WTC11 (cell line): ENCODE measurements at regions not wholly inside any gene's neighbourhood (a gene's known extent, or its start where the extent isn't known, plus 50 kb on each side); places are given as distances from the start of the nearest gene placed in this dataset.

Experiments used
- ATAC-seq: fragments of 200-7000 bp; cut with Tn5 transposase; 2 replicates; pipeline ENCODE4 v1.10.0; 2021; ENCODE audit warnings: mild to moderate bottlenecking, moderate library complexity
- CTCF ChIA-PET: fragments of 300-600 bp; sonication (Branson Sonifier 250); formaldehyde crosslinking; loops from one replicate; lab custom pipeline; 2021; ENCODE audit warnings: antibody characterized with exemption; lab: Charles Lee
- POLR2A ChIA-PET: fragments of 350-600 bp; sonication (Branson Sonifier 250); formaldehyde crosslinking; loops from one replicate; lab custom pipeline; 2021; ENCODE audit warnings: antibody characterized with exemption; lab: Charles Lee
- DNase-seq: peaks from one replicate; pipeline ENCODE4 v3.0.0; 2021; ENCODE audit warnings: low spot score
- H3K27ac Mint-ChIP-seq: 2 replicates; pipeline ENCODE4 v1.8.0; 2021; ENCODE audit warnings: mixed read lengths
- H3K27me3 Mint-ChIP-seq: 2 replicates; pipeline ENCODE4 v1.8.0; 2021; ENCODE audit warnings: low read depth, mild to moderate bottlenecking, moderate library complexity, mixed read lengths
- H3K36me3 Mint-ChIP-seq: 2 replicates; pipeline ENCODE4 v1.8.0; 2021; ENCODE audit warnings: mixed read lengths
- H3K4me1 Mint-ChIP-seq: 2 replicates; pipeline ENCODE4 v1.8.0; 2022; ENCODE audit warnings: mixed read lengths
- H3K4me3 Mint-ChIP-seq: 2 replicates; pipeline ENCODE4 v1.8.0; 2021; ENCODE audit warnings: mild to moderate bottlenecking, moderate library complexity, mixed read lengths
- H3K9me3 Mint-ChIP-seq: 2 replicates; pipeline ENCODE4 v1.8.0; 2021; ENCODE audit warnings: mixed read lengths
- ATF1 ChIP-seq: sonication (generic); formaldehyde crosslinking; IDR thresholded peaks from 2 replicates; pipeline ENCODE4 v1.8.1; 2023; ENCODE audit warnings: mild to moderate bottlenecking, moderate library complexity, missing genetic modification reagents
- CBFB ChIP-seq: sonication (generic); formaldehyde crosslinking; IDR thresholded peaks from 2 replicates; pipeline ENCODE4 v1.8.1; 2022; ENCODE audit warnings: mild to moderate bottlenecking, low read depth, missing genetic modification reagents
- CREM ChIP-seq: sonication (generic); formaldehyde crosslinking; IDR thresholded peaks from 2 replicates; pipeline ENCODE4 v1.8.1; 2022; ENCODE audit warnings: mild to moderate bottlenecking, missing genetic modification reagents, moderate library complexity
- EMX1 ChIP-seq: fragments of 250-450 bp; sonication (Bioruptor Pico); IDR thresholded peaks from 2 replicates; pipeline ENCODE4 v1.8.0; 2021; ENCODE audit warnings: mild to moderate bottlenecking
- ESRRA ChIP-seq: sonication (generic); formaldehyde crosslinking; IDR thresholded peaks from 2 replicates; pipeline ENCODE4 v1.8.1; 2022; ENCODE audit warnings: mild to moderate bottlenecking, missing genetic modification reagents, borderline replicate concordance
- NFYB ChIP-seq: sonication (generic); formaldehyde crosslinking; conservative IDR thresholded peaks from 2 replicates; pipeline ENCODE4 v1.8.0; 2022; ENCODE audit warnings: low read depth, missing genetic modification reagents
- NR3C1 ChIP-seq: sonication (generic); formaldehyde crosslinking; conservative IDR thresholded peaks from 2 replicates; pipeline ENCODE4 v1.8.1; 2023; ENCODE audit warnings: low read depth, mild to moderate bottlenecking, missing genetic modification reagents
- RELA ChIP-seq: sonication (generic); formaldehyde crosslinking; IDR thresholded peaks from 2 replicates; pipeline ENCODE4 v1.8.1; 2022; ENCODE audit warnings: missing genetic modification reagents, mild to moderate bottlenecking, borderline replicate concordance
- RORB ChIP-seq: fragments of 250-450 bp; sonication (Bioruptor Pico); IDR thresholded peaks from 2 replicates; pipeline ENCODE4 v1.9.0; 2021; ENCODE audit warnings: mild to moderate bottlenecking
- SP1 ChIP-seq: sonication (generic); formaldehyde crosslinking; conservative IDR thresholded peaks from 2 replicates; pipeline ENCODE4 v1.8.1; 2022; ENCODE audit warnings: missing genetic modification reagents
- ZNF138 ChIP-seq: sonication (generic); formaldehyde crosslinking; conservative IDR thresholded peaks from 2 replicates; pipeline ENCODE4 v1.8.1; 2022; ENCODE audit warnings: mild to moderate bottlenecking, moderate library complexity, missing genetic modification reagents
- ZNF396 ChIP-seq: fragments of 250-450 bp; sonication (Bioruptor Pico); IDR thresholded peaks from 2 replicates; pipeline ENCODE4 v1.8.0; 2021; ENCODE audit warnings: mild to moderate bottlenecking, moderate library complexity, borderline replicate concordance
- TF ChIP-seq, protein P1 (sequence below): sonication (generic); formaldehyde crosslinking; IDR thresholded peaks from 2 replicates; pipeline ENCODE4 v1.8.1; 2023; ENCODE audit warnings: mild to moderate bottlenecking, missing genetic modification reagents, borderline replicate concordance
- TF ChIP-seq, protein P2 (sequence below): fragments of 250-450 bp; sonication (Bioruptor Pico); IDR thresholded peaks from 2 replicates; pipeline ENCODE4 v2.1.2; 2022; ENCODE audit warnings: mild to moderate bottlenecking, moderate library complexity
- TF ChIP-seq, protein P3 (sequence below): sonication (generic); formaldehyde crosslinking; IDR thresholded peaks from 2 replicates; pipeline ENCODE4 v1.8.1; 2022; ENCODE audit warnings: mild to moderate bottlenecking, missing genetic modification reagents, moderate library complexity, borderline replicate concordance
- TF ChIP-seq, protein P4 (sequence below): fragments of 250-450 bp; sonication (Bioruptor Pico); conservative IDR thresholded peaks from 2 replicates; pipeline ENCODE4 v1.9.0; 2021; ENCODE audit warnings: mild to moderate bottlenecking
- TF ChIP-seq, protein P5 (sequence below): fragments of 250-450 bp; sonication (Bioruptor Pico); IDR thresholded peaks from 2 replicates; pipeline ENCODE4 v1.9.0; 2021; ENCODE audit warnings: moderate library complexity, mild to moderate bottlenecking, inconsistent platforms, borderline replicate concordance
- TF ChIP-seq, protein P6 (sequence below): sonication (generic); formaldehyde crosslinking; IDR thresholded peaks from 2 replicates; pipeline ENCODE4 v1.8.1; 2023; ENCODE audit warnings: mild to moderate bottlenecking, moderate library complexity, missing genetic modification reagents

DNA sequence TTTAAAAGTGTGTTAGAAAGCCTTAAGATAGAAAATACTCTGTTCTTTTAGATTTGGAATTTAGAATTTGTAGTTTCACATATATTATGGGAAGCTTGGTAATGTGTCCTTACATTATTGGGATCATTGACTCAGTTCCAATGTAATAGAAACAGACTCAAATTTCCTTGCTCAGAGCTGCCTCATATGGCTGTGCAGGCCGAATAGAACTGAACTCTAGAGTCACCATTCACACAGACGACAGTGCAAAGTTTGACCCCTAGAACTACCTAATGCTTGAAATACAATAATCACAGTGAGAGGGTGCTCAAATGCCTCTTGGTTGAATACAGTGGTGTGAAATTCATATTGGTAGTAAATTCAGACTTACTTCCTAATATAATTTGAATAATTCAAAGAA lies 482.7 kb upstream of the CITED2 start:
- TF ChIP-seq, protein P1, sequence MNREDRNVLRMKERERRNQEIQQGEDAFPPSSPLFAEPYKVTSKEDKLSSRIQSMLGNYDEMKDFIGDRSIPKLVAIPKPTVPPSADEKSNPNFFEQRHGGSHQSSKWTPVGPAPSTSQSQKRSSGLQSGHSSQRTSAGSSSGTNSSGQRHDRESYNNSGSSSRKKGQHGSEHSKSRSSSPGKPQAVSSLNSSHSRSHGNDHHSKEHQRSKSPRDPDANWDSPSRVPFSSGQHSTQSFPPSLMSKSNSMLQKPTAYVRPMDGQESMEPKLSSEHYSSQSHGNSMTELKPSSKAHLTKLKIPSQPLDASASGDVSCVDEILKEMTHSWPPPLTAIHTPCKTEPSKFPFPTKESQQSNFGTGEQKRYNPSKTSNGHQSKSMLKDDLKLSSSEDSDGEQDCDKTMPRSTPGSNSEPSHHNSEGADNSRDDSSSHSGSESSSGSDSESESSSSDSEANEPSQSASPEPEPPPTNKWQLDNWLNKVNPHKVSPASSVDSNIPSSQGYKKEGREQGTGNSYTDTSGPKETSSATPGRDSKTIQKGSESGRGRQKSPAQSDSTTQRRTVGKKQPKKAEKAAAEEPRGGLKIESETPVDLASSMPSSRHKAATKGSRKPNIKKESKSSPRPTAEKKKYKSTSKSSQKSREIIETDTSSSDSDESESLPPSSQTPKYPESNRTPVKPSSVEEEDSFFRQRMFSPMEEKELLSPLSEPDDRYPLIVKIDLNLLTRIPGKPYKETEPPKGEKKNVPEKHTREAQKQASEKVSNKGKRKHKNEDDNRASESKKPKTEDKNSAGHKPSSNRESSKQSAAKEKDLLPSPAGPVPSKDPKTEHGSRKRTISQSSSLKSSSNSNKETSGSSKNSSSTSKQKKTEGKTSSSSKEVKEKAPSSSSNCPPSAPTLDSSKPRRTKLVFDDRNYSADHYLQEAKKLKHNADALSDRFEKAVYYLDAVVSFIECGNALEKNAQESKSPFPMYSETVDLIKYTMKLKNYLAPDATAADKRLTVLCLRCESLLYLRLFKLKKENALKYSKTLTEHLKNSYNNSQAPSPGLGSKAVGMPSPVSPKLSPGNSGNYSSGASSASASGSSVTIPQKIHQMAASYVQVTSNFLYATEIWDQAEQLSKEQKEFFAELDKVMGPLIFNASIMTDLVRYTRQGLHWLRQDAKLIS (CRISPR knock-in tag), result no peak
- TF ChIP-seq, protein P2, sequence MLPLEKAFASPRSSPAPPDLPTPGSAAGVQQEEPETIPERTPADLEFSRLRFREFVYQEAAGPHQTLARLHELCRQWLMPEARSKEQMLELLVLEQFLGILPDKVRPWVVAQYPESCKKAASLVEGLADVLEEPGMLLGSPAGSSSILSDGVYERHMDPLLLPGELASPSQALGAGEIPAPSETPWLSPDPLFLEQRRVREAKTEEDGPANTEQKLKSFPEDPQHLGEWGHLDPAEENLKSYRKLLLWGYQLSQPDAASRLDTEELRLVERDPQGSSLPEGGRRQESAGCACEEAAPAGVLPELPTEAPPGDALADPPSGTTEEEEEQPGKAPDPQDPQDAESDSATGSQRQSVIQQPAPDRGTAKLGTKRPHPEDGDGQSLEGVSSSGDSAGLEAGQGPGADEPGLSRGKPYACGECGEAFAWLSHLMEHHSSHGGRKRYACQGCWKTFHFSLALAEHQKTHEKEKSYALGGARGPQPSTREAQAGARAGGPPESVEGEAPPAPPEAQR (CRISPR knock-in tag), result no peak
- TF ChIP-seq CREM (CRISPR knock-in tag) (no peak), NFYB (CRISPR knock-in tag) (no peak), RELA (CRISPR knock-in tag) (no peak)
- DNase-seq (no peak), ATAC-seq (no peak)
- Mint-ChIP-seq H3K4me1 (peaks cover 19% of the 10 kb centered on the region), H3K36me3 (no peaks in the 10 kb centered on the region), H3K27ac (no peak overlapping the region), H3K4me3 (no peak overlapping the region), H3K27me3 (no peaks in the 10 kb centered on the region), H3K9me3 (peaks cover 13% of the 10 kb centered on the region)
- ChIA-PET CTCF (no interaction called here), POLR2A (no interaction called here)

DNA sequence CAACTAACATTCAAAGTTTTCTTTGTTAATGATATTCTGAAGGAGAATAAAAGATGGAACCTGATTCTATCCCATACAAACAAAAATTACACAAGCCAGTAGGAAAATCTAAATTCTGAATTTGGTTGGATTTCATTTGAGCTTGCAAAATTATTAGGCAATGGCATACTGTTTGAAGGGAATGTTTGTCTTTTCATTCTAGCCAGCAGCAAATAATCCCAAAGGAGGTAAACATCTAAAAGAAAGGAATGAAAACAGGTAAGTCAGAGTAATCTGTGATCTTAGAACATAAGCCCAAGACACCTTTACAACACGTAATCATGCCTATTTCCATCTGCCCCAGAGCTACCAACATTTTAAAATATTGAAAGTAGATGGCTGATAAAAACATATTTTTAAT lies 482.1 kb upstream of the CITED2 start:
- no peak for DNase-seq
- TF ChIP-seq RELA (CRISPR knock-in tag), result no peak
- TF ChIP-seq NFYB (CRISPR knock-in tag), result no peak
- no peak for TF ChIP-seq CBFB (CRISPR knock-in tag)
- TF ChIP-seq, all 79 proteins: peak for 0
- no peaks in the 10 kb centered on the region for H3K36me3 Mint-ChIP-seq
- H3K9me3 Mint-ChIP-seq, result peaks cover 13% of the 10 kb centered on the region
- no peaks in the 10 kb centered on the region for H3K27me3 Mint-ChIP-seq
- ATAC-seq, result no peak
- ChIA-PET POLR2A (interaction anchor here (0.6 kb wide), 1 partner anchor 11 kb away, joined by 3 read pairs; no protein-coding TSS in a partner anchor), CTCF (interaction anchor here (1.1 kb wide), 1 partner anchor 212 kb away, joined by 4 read pairs; no protein-coding TSS in a partner anchor)
- peaks cover 19% of the 10 kb centered on the region for H3K4me1 Mint-ChIP-seq
- no peak overlapping the region for H3K27ac Mint-ChIP-seq
- no peak overlapping the region for H3K4me3 Mint-ChIP-seq

DNA sequence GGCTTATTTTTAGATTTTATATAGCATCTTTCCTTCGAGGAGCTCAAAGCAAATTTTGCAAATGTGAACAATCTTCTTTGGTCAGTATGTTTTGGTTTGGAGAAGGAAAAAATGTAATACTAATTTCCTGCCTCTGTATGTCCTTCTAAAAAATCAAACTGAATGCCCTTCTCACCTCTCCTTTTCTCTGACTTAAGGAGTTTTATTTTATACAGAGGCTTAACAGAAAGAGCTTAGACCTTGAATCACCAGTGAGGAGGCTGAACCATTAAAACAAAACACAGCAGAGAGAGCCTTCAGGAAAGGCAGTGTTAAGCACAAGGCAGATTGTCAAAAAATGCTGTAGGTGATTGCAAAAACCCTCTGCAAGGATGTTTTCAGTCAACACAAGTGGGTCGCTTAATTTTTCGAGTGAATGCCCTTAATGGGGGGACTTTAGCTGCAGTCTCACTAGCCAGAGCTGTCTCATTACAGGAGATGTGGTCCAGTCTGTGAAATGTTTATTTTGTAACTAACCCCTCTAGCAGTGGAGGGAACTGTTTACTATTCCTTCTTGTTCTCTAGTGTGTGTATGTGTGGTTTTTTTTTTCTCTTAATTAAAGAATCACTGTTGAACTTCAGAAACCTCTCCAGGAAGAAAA lies 481.3 kb upstream of the CITED2 start:
- H3K27me3 Mint-ChIP-seq, result no peaks in the 10 kb centered on the region
- H3K36me3 Mint-ChIP-seq, result no peaks in the 10 kb centered on the region
- H3K27ac Mint-ChIP-seq, result no peak overlapping the region; the same call in 1 of the 2 replicates
- TF ChIP-seq, protein P3, sequence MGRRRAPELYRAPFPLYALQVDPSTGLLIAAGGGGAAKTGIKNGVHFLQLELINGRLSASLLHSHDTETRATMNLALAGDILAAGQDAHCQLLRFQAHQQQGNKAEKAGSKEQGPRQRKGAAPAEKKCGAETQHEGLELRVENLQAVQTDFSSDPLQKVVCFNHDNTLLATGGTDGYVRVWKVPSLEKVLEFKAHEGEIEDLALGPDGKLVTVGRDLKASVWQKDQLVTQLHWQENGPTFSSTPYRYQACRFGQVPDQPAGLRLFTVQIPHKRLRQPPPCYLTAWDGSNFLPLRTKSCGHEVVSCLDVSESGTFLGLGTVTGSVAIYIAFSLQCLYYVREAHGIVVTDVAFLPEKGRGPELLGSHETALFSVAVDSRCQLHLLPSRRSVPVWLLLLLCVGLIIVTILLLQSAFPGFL (CRISPR knock-in tag), result no peak
- TF ChIP-seq, protein P4, sequence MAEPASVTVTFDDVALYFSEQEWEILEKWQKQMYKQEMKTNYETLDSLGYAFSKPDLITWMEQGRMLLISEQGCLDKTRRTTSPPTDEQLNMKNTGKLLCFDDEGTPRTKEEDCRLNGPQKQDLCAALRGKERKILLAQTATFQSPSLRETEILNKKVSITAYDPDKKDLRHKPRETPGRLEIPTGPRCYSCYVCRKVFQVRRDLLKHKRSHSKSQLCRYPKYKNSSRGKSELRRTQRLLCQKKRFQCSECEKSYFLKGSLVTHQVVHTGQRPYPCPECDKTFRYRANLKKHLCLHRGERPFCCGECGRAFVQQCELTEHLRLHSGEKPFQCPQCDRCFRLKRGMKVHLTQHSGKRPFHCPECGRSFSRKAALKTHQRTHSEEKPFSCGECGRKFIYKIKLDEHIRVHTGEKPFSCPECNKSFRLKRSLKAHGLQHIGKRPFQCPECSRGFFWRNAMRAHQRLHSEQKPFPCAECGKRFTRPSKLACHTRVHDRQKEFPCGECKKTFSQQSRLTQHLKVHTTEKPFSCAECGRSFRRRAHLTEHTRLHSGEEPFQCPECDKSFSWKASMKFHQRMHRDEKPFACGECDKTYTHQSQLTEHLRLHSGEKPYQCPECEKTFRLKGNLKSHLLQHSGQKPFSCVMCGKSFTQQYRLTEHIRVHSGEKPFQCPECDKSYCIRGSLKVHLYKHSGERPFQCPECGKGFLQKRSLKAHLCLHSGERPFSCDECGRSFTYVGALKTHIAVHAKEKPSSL (CRISPR knock-in tag), result no peak
- TF ChIP-seq NR3C1, result no peak
- TF ChIP-seq ATF1, result no peak
- TF ChIP-seq ZNF138 (CRISPR knock-in tag), result no peak
- no peak for TF ChIP-seq ESRRA
- no peak for TF ChIP-seq ZNF396 (CRISPR knock-in tag)
- no peak for TF ChIP-seq EMX1 (CRISPR knock-in tag)
- TF ChIP-seq RORB, result no peak
- TF ChIP-seq, protein P5, sequence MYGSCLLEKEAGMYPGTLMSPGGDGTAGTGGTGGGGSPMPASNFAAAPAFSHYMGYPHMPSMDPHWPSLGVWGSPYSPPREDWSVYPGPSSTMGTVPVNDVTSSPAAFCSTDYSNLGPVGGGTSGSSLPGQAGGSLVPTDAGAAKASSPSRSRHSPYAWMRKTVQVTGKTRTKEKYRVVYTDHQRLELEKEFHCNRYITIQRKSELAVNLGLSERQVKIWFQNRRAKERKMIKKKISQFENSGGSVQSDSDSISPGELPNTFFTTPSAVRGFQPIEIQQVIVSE (CRISPR knock-in tag), result no peak
- no peak for TF ChIP-seq SP1 (CRISPR knock-in tag)
- TF ChIP-seq, protein P6, sequence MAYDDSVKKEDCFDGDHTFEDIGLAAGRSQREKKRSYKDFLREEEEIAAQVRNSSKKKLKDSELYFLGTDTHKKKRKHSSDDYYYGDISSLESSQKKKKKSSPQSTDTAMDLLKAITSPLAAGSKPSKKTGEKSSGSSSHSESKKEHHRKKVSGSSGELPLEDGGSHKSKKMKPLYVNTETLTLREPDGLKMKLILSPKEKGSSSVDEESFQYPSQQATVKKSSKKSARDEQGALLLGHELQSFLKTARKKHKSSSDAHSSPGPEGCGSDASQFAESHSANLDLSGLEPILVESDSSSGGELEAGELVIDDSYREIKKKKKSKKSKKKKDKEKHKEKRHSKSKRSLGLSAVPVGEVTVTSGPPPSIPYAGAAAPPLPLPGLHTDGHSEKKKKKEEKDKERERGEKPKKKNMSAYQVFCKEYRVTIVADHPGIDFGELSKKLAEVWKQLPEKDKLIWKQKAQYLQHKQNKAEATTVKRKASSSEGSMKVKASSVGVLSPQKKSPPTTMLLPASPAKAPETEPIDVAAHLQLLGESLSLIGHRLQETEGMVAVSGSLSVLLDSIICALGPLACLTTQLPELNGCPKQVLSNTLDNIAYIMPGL (CRISPR knock-in tag), result no peak
- POLR2A ChIA-PET, result interaction anchor here (0.6 kb wide), 1 partner anchor 10 kb away, joined by 3 read pairs; no protein-coding TSS in a partner anchor
- CTCF ChIA-PET, result interaction anchor here (0.6 to 1.1 kb wide), 3 partner anchors 29 to 1772 kb away, joined by 3 to 4 read pairs (median 3); no protein-coding TSS in a partner anchor
- no peak overlapping the region for H3K4me3 Mint-ChIP-seq
- peaks cover 19% of the 10 kb centered on the region for H3K4me1 Mint-ChIP-seq
- DNase-seq, result no peak
- no peak for ATAC-seq
- peaks cover 9% of the 10 kb centered on the region for H3K9me3 Mint-ChIP-seq
